ENCODE measurements at regions not wholly inside any gene's neighbourhood (a gene's known extent, or its start where the extent isn't known, plus 50 kb on each side); places are given as distances from the start of the nearest gene placed in this dataset.

GRCh38 chr7:119439192-119439591 is 833.8 kb upstream of the KCND2 start:
- H3K36me3 Mint-ChIP-seq (ENCODE audit: insufficient read depth in 2 of 2), result no peaks in the 10 kb centered on the region
- no peak overlapping the region for H3K4me3 Mint-ChIP-seq
- H3K27me3 Mint-ChIP-seq (ENCODE audit: low read depth), result no peaks in the 10 kb centered on the region
- H3K9me3 Mint-ChIP-seq, result peaks cover 4 to 12% of the 10 kb centered on the region in 2 donors
- DNase-seq (no peak), ATAC-seq (replicated peaks in 1 of 2) (no peak)
- no peak overlapping the region for H3K27ac Mint-ChIP-seq
- no peaks in the 10 kb centered on the region for H3K4me1 Mint-ChIP-seq (ENCODE audit: low read depth)

GRCh38 chr7:119452401-119452800 is 820.6 kb upstream of the KCND2 start:
- H3K4me3 Mint-ChIP-seq, result no peak overlapping the region
- H3K4me1 Mint-ChIP-seq (ENCODE audit: low read depth), result no peaks in the 10 kb centered on the region
- no peaks in the 10 kb centered on the region for H3K36me3 Mint-ChIP-seq (ENCODE audit: insufficient read depth in 2 of 2)
- H3K27ac Mint-ChIP-seq, result no peak overlapping the region
- ATAC-seq (replicated peaks in 1 of 2), result no peak
- DNase-seq, result no peak
- H3K9me3 Mint-ChIP-seq, result peaks cover 6 to 12% of the 10 kb centered on the region in 2 donors
- H3K27me3 Mint-ChIP-seq (ENCODE audit: low read depth), result no peaks in the 10 kb centered on the region

GRCh38 chr7:119465798-119466305 is 807.1 kb upstream of the KCND2 start:
- DNase-seq (no peak), ATAC-seq (replicated peaks in 1 of 2) (no peak)
- Mint-ChIP-seq H3K4me1 (ENCODE audit: low read depth) (no peaks in the 10 kb centered on the region), H3K36me3 (ENCODE audit: insufficient read depth in 2 of 2) (peaks cover 0 to 1% of the 10 kb centered on the region in 2 donors), H3K9me3 (peaks cover 3% of the 10 kb centered on the region in 2 donors), H3K27ac (no peak overlapping the region), H3K27me3 (ENCODE audit: low read depth) (no peaks in the 10 kb centered on the region), H3K4me3 (no peak overlapping the region)

GRCh38 chr7:119472408-119473038 is 800.5 kb upstream of the KCND2 start:
- H3K36me3 Mint-ChIP-seq (ENCODE audit: insufficient read depth in 2 of 2), result no peaks in the 10 kb centered on the region
- H3K4me3 Mint-ChIP-seq, result no peak overlapping the region
- DNase-seq (no peak), ATAC-seq (replicated peaks in 1 of 2) (no peak)
- H3K27ac Mint-ChIP-seq, result no peak overlapping the region
- no peaks in the 10 kb centered on the region for H3K27me3 Mint-ChIP-seq (ENCODE audit: low read depth)
- no peaks in the 10 kb centered on the region for H3K4me1 Mint-ChIP-seq (ENCODE audit: low read depth)
- peaks cover under 1 to 3% of the 10 kb centered on the region in 2 donors for H3K9me3 Mint-ChIP-seq

GRCh38 chr7:119482209-119482608 is 790.8 kb upstream of the KCND2 start:
- no peaks in the 10 kb centered on the region for H3K27me3 Mint-ChIP-seq (ENCODE audit: low read depth)
- peaks cover 0 to 1% of the 10 kb centered on the region in 2 donors for H3K36me3 Mint-ChIP-seq (ENCODE audit: insufficient read depth in 2 of 2)
- H3K4me3 Mint-ChIP-seq, result no peak overlapping the region
- ATAC-seq (replicated peaks in 1 of 2), result no peak
- no peaks in the 10 kb centered on the region for H3K4me1 Mint-ChIP-seq (ENCODE audit: low read depth)
- peaks cover 3 to 10% of the 10 kb centered on the region in 2 donors for H3K9me3 Mint-ChIP-seq
- H3K27ac Mint-ChIP-seq, result no peak overlapping the region
- DNase-seq, result no peak

GRCh38 chr7:119482671-119483070 is 790.3 kb upstream of the KCND2 start:
- H3K27ac Mint-ChIP-seq, result no peak overlapping the region
- DNase-seq (no peak), ATAC-seq (replicated peaks in 1 of 2) (no peak)
- peaks cover 0 to 1% of the 10 kb centered on the region in 2 donors for H3K36me3 Mint-ChIP-seq (ENCODE audit: insufficient read depth in 2 of 2)
- H3K4me3 Mint-ChIP-seq, result no peak overlapping the region
- peaks cover 3 to 8% of the 10 kb centered on the region in 2 donors for H3K9me3 Mint-ChIP-seq
- no peaks in the 10 kb centered on the region for H3K27me3 Mint-ChIP-seq (ENCODE audit: low read depth)
- H3K4me1 Mint-ChIP-seq (ENCODE audit: low read depth), result no peaks in the 10 kb centered on the region

GRCh38 chr7:119483364-119483763 is 789.6 kb upstream of the KCND2 start:
- Mint-ChIP-seq H3K4me3 (no peak overlapping the region), H3K36me3 (ENCODE audit: insufficient read depth in 2 of 2) (peaks cover 0 to 1% of the 10 kb centered on the region in 2 donors), H3K27ac (no peak overlapping the region), H3K4me1 (ENCODE audit: low read depth) (no peaks in the 10 kb centered on the region), H3K27me3 (ENCODE audit: low read depth) (no peaks in the 10 kb centered on the region), H3K9me3 (peaks cover 3 to 10% of the 10 kb centered on the region in 2 donors)
- DNase-seq (no peak), ATAC-seq (replicated peaks in 1 of 2) (no peak)

GRCh38 chr7:119514326-119514725 is 758.6 kb upstream of the KCND2 start:
- ATAC-seq (replicated peaks in 1 of 2) (no peak), DNase-seq (no peak)
- Mint-ChIP-seq H3K27ac (no peak overlapping the region), H3K4me1 (ENCODE audit: low read depth) (no peaks in the 10 kb centered on the region), H3K9me3 (peaks cover 9 to 14% of the 10 kb centered on the region in 2 donors), H3K4me3 (no peak overlapping the region), H3K27me3 (ENCODE audit: low read depth) (no peaks in the 10 kb centered on the region), H3K36me3 (ENCODE audit: insufficient read depth in 2 of 2) (no peaks in the 10 kb centered on the region)

- Mint-ChIP-seq H3K9me3 (peaks cover 7 to 14% of the 10 kb centered on the region in 2 donors), H3K4me3 (no peak overlapping the region), H3K36me3 (ENCODE audit: insufficient read depth in 2 of 2) (no peaks in the 10 kb centered on the region), H3K4me1 (ENCODE audit: low read depth) (no peaks in the 10 kb centered on the region), H3K27ac (no peak overlapping the region), H3K27me3 (ENCODE audit: low read depth) (no peaks in the 10 kb centered on the region)
- no peak for ATAC-seq (replicated peaks in 1 of 2)
- DNase-seq, result no peak
These were observed 757.8 kb upstream of the KCND2 start for GRCh38 chr7:119515214-119515613.

GRCh38 chr7:119515962-119516361 is 757.0 kb upstream of the KCND2 start:
- ATAC-seq (replicated peaks in 1 of 2), result no peak
- H3K27ac Mint-ChIP-seq, result no peak overlapping the region
- H3K4me3 Mint-ChIP-seq, result no peak overlapping the region
- H3K36me3 Mint-ChIP-seq (ENCODE audit: insufficient read depth in 2 of 2), result no peaks in the 10 kb centered on the region
- H3K27me3 Mint-ChIP-seq (ENCODE audit: low read depth), result no peaks in the 10 kb centered on the region
- no peak for DNase-seq
- H3K9me3 Mint-ChIP-seq, result peaks cover 7 to 14% of the 10 kb centered on the region in 2 donors
- H3K4me1 Mint-ChIP-seq (ENCODE audit: low read depth), result no peaks in the 10 kb centered on the region

- Mint-ChIP-seq H3K27me3 (ENCODE audit: low read depth) (no peaks in the 10 kb centered on the region), H3K4me1 (ENCODE audit: low read depth) (no peaks in the 10 kb centered on the region), H3K9me3 (peaks cover 5 to 8% of the 10 kb centered on the region in 2 donors), H3K27ac (no peak overlapping the region), H3K4me3 (no peak overlapping the region), H3K36me3 (ENCODE audit: insufficient read depth in 2 of 2) (no peaks in the 10 kb centered on the region)
- ATAC-seq (replicated peaks in 1 of 2) (no peak), DNase-seq (no peak)
These were observed 750.7 kb upstream of the KCND2 start for GRCh38 chr7:119522263-119522662.

- Mint-ChIP-seq H3K9me3 (peaks cover 6% of the 10 kb centered on the region in 2 donors), H3K27me3 (ENCODE audit: low read depth) (no peaks in the 10 kb centered on the region), H3K36me3 (ENCODE audit: insufficient read depth in 2 of 2) (peaks cover 0 to 2% of the 10 kb centered on the region in 2 donors), H3K4me1 (ENCODE audit: low read depth) (no peaks in the 10 kb centered on the region), H3K4me3 (no peak overlapping the region), H3K27ac (no peak overlapping the region)
- no peak for ATAC-seq (replicated peaks in 1 of 2)
- DNase-seq, result no peak
These were observed 750.3 kb upstream of the KCND2 start for GRCh38 chr7:119522698-119523097.

GRCh38 chr7:119545118-119545517 is 727.9 kb upstream of the KCND2 start:
- Mint-ChIP-seq H3K27ac (no peak overlapping the region), H3K9me3 (peaks cover 7 to 10% of the 10 kb centered on the region in 2 donors), H3K36me3 (ENCODE audit: insufficient read depth in 2 of 2) (no peaks in the 10 kb centered on the region), H3K27me3 (ENCODE audit: low read depth) (no peaks in the 10 kb centered on the region), H3K4me3 (no peak overlapping the region), H3K4me1 (ENCODE audit: low read depth) (no peaks in the 10 kb centered on the region)
- ATAC-seq (replicated peaks in 1 of 2) (peak in 1 of 2 donors; percentile 17), DNase-seq (no peak)

- no peaks in the 10 kb centered on the region for H3K27me3 Mint-ChIP-seq (ENCODE audit: low read depth)
- no peak overlapping the region for H3K4me3 Mint-ChIP-seq
- H3K4me1 Mint-ChIP-seq (ENCODE audit: low read depth), result no peaks in the 10 kb centered on the region
- peaks cover 2 to 4% of the 10 kb centered on the region in 2 donors for H3K9me3 Mint-ChIP-seq
- no peaks in the 10 kb centered on the region for H3K36me3 Mint-ChIP-seq (ENCODE audit: insufficient read depth in 2 of 2)
- no peak overlapping the region for H3K27ac Mint-ChIP-seq
- DNase-seq (no peak), ATAC-seq (replicated peaks in 1 of 2) (no peak)
These were observed 717.2 kb upstream of the KCND2 start for GRCh38 chr7:119555788-119556187.

Data from activated T-cell treated with anti-CD3 and anti-CD28 coated beads, Interleukin-2, amount 50 U/mL, for 72 hours (primary cell).